ENCODE measurements at regions not wholly inside any gene's neighbourhood (a gene's known extent, or its start where the extent isn't known, plus 50 kb on each side); places are given as distances from the start of the nearest gene placed in this dataset.
A peak's percentile ranks its signal among the peaks of the same experiment; 100 is the strongest.
"Not testable (repeated sequence)": the region's sequence is repeated elsewhere in the genome, so short reads cannot be mapped to it uniquely, and the experiment has no call there.

DNA sequence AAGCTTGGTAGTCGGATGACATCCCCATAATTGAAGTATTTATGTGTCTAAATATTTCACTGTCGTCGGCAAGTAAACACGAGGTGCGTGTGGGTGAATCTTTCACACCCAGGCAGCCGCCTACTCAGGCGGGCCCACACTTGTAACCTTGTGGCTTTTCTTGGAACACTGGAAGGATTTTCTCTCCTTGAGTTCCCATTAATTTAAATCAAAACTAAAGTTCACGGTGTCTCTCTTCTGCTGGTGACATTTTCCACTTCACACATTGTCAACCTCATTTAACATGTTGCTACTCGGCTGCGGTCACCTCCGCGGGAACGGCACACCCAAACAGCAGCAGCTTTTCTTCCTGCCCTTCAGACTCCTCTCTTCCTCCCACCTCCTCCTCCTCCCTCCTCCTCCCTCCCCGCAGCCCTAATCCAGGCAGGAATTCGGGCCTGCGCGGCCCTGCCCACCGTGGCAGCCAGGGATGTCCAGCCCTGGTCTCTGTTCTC is 336.6 kb downstream of the QKI start:
- peak in 1 of 51 donors; percentile 6 for DNase-seq

DNA sequence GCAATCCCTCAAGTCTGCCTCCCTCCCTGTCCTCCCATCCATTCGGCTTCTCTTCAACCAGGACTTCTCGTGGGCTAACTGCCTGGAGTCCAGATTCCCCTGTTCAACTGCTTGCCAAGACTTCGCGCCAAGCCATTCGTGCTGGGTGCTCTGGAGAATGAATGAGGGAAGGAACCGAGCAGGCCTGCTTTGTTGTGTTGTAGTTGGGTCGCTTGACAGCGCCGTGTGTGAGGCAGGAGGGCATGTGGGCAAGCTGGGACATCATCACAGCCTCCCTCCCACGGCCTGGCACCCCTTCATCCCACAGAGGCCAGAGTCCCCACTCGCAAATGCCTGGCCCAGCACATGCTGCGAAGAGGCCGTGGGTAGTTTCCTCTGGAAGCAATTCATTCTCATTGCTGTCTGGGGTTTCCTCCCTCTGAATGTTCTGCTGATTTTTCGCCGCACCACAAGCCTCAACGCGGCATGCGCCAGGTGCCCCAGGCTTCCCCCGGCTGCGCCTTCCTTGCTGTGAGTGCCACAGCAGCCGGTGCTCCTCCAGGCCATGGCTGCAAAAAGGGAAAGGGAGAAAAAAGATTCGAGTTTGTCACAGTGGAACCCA is 336.0 kb downstream of the QKI start:
- DNase-seq: peak in 15 of 51 donors; percentile 8 to 44 (median 27)

DNA sequence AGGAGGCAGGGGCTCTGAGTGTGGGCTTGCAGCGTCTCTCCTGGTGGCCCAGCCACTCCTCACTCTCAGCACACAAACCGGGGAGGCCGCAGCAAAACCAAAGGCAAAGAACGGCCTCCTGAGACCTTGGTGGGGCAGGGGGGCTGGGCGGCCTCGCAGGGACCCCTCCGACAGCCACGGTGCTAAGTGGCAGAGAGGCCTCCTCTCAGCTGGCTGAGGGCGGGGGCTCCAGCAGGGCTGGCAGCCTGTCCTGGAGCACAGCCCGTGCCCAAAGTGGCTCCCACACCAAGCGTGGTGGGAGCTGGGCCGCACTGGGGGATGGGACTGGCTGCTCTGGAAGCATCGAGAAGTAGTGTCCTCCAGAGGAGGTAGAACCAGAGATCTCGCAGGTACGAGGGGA is 334.4 kb downstream of the QKI start:
- no peak for DNase-seq

DNA sequence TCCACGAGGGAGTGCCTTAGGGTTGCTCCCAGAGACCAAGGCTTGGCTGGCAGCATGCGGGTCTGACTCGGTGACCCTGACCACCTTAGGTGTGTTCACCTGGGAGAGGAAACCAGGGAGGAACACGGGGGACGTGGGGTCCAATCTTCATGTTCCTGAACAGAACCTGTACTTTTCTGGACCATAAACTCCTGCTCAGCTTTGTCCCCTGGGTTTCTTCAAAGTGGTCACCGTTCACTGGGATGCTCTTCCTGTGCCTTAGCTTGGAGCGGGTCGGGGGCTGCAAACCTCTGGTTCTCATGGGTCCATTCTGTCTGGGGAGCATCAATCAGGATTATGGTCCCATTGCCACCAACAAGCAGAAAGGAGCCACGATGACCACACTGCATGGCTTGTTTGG is 333.5 kb downstream of the QKI start:
- no peak for DNase-seq

DNA sequence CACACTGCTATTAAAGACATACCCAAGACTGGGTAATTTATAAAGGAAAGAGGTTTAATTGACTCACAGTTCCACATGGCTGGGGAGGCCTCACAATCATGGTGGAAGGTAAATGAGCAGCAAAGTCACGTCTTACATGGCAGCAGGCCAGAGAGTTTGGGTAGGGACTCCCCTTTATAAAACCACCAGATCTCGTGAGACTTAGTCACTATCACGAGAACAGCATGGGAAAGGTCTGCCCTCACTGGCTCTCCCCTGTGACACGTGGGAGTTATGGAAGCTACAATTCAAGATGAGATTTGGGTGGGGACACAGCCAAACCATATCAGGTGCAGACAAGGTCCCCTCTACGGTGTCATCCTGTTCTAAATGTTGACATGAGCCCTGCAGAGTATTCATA is 332.5 kb downstream of the QKI start:
- DNase-seq: not testable (repeated sequence)

DNA sequence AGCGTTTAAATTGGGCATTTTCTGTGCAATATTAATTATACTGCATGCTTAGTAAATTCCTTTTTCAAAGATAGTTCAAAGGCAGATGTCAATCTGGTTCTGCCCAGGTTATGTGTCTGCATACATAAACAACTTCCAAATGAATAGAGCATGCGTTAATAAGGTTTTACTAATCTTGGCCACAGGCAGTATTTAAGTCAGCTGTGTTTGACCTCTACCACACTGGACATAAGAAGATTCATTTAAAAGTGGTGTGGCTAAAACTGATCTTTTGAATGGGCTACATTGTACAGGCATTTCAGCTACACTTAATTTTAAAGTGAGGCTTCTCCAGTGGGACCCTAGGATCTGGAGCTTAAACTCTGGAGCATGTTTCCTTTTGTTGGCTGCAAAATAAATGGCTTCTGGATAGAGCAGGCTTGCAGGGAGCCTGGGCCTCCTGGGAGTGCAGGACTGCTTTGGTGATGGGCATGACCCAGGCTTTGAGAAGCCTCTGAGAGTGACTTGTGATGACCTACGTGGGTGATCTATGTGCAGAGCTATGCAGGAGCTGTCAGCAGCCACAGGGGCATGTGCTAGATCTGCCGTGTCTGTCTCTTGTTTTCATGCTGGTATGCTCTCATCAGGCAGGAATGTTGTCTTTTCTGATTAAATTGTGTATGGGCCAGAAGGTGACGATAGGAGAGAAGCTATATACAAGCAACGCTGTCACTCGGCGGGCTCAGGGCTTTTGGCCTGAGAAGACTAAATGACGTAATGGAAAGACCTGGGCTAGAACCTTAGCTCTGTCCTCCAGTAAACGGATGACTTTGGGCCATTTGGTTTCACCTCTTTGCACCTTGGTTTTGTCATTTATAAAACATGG is 331.2 kb downstream of the QKI start:
- no peak for DNase-seq

DNA sequence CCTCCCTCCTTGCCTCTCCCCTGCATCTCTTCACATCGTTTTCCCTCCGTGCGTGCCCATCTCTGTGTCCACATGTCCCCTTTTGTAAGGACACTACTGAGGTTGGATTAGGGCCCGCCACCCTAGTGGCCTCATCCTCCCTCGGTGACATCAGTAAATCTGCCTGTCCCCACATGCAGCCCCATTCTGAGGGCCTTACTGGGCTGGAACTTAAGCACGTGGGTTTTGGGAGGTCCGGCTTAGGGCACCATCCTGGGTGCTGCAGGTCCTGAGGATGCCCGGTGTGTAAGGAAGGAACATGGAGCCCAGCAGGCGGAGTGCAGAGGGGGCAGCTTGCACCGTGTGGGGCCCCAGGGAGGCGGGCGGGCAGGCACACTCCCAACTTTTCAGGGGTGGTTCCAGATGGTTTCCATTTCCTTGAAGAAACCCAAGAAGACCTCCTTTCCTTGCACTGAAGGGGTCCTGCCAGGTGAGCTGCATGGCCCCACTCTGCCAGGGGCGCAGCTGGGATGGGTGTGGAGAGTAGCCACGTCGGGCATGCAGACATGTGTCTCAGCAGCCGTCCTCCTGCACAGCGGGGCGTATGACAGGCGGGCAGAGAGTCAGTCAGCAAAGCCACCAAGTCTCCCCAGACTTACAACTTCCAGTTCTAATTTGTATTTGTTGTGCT is 329.9 kb downstream of the QKI start:
- DNase-seq: no peak

DNA sequence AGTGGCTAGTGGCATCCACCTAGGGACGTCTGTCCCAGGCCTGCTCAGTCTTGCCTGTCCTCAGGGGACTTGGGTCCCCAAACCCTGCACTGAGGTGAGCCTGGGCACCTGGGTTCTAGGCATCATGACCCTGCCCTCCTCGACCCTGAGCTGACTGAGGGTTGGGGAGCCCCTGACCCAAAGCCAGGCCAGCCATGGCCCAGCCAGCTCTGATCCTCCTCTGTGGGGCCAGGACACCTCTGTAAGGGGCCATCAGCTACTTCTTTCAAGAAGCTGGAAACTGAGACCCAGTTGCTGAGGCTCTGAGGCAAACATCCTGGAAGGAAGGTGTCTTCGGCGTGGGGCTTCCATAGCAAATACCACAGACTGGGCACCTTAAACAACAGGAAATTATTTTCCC is 329.3 kb downstream of the QKI start:
- DNase-seq: no peak

DNA sequence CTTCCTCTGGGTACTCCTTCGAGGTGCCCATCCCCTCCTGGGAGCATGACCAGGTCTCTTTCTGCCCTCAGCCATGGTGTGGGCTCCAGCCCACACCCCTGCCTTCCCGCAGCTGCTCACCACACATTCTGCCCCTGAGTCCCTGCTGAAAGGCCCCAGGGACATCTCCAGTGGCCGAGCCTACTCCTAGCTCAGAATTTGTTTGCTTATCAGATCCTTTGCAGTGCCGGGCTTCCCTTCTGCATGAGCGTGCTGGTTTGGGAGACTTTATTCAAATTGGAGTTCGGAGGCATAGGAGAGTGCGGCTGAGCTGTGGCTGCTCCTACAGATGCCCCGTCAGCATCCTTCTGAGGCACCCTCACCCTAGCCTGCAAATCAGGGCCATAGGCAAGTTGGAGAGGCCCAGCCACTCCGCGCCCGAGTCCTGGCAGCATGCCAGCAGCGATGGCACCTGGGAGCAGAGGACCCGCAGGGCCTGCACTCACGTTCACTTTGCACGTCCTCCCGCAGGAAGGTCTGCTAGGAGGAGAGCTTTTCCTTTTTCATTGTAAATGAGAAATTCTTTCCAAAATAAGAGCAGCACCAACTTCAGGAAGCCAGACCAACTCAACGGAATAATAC is 327.3 kb downstream of the QKI start:
- no peak for DNase-seq

DNA sequence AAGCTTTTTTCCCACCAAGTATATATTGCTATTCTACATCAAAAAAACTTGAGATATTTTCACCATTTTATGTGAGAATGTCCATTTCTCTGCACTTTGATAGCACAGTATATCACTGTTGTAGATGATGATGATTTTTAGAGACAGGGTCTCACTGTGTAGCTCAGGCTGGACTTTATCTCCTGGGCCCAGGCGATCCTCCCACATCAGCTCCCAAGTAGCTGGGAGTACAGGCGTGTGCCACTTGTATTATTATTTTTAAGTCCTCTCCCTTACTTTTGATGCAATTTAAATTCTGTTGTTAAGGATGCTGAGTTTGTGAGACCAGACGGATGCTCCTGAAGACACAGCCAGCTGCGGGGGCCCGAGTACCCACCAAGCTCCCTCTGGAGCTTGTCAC is 326.8 kb downstream of the QKI start:
- DNase-seq: no peak

DNA sequence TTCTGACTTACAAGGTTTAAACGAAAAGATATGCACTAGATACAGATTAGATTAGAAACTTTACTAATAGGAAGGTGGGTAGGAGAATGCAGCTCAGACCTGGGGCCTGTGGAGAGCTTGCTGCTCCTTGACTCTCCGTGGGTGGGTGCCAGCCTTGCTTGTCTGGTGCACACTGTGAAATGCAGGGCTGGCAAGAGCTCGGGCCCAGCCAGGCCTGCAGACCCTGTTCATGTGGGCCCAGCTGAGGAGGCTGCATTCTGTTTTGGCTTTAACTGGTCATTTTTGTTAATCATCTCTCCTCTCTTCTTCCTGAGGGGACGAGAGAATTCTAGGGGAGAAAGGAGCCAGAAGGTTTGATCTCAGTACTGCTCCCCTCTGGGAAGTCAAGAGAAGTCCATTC is 325.4 kb downstream of the QKI start:
- DNase-seq: no peak

DNA sequence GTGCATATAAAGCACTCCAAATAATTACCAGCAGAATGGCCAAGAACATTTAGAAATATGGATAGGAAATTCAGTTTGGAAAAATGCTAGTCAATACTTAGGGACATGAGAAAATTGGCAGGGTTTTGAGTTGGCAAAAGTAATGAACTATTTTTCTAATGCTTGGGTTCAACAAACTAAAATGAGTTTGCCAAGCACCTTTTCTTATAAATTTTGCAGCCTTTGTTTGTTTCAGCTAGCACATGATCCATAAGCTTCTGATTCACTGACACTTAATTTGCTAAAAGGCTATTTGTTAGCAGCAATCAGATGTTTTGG is 324.8 kb downstream of the QKI start:
- DNase-seq: no peak

DNA sequence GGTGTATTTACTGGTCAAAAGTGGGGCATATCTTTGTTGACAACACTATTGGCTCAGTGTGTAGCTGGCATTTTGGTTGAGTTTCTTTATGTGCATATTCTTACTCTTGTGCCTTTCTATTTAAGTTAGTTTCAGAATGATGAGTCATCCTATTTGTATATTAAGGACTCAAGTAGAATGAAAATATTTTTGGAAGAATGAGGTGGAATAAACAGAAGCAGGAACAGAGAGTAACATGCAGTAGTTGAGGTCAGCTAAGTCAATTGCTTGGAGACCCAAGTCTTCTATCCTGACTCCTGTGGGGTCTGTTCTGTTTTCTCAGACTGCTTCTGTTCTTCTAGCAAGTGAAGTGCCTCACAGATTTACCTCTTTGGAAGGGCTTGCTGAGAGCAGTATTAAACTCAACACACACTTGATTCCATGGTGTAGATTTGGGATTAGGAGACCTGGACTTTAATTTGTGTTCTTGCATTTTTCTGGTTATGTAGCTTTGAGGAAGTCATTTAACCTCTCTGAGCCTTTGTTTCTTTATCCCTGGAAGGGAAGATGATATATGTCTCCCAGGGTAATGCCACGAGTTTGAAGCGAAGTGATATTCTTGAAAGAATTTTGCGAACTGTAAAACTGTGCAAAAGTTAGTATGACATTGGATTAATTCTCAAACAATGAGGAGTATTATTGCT is 324.3 kb downstream of the QKI start:
- DNase-seq: no peak

DNA sequence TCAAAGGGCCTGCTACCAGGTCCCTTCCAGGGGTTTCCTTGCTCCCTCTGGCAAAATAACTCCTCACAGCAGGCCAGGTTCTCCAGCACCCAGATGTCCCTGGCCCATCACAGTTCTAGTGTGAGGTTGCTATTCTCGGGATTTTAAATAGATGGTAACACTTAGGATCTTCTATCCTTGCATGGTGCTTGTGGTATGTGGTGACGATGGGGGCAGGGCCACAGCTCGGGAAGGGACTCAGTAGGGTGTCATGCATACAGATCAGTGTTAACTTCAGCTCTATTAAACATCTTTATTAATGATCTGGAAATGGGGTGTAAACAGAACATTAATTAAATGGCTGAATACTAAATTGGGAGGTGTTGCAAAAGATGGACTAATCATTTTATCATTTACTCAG is 323.8 kb downstream of the QKI start:
- DNase-seq: no peak

DNA sequence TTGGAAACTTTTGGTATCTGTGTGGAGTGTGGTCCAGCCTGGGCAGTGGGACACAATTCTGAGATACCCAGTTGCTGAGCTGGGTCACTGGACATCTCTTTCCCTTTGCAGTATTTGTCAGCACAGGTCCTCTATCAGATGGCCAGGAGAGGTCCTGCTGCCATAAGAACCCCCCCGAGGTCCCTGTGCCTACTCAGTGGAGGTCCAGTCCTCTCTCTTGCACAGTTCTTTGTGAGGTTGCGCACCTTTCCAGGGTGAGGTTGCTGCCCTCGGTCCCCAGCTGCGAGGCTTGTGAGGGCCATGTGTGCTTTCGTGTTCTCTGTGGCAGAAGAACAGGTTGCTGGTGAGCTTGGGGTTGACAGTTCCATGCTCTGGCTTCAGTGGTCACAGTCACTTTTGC is 320.6 kb downstream of the QKI start:
- DNase-seq: no peak

DNA sequence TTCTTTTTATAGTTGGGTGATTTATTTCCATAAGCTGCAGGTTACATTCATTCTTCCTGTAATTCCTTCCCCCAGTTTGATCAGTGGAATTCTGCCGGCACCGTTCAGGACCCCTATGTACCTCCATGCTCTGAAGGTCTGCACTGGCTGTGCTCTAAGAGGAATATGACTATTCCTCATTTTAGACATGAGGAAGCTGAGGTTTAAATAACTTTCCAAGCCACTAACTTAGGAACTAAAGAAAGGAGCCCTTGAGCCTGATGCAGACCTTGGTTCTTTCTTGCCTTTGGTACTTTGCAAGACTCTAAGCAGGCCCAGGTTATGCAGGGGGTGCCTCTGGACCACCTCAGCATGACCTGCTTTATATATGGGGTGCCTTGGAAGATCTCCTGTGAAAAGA is 318.5 kb downstream of the QKI start:
- no peak for DNase-seq

DNA sequence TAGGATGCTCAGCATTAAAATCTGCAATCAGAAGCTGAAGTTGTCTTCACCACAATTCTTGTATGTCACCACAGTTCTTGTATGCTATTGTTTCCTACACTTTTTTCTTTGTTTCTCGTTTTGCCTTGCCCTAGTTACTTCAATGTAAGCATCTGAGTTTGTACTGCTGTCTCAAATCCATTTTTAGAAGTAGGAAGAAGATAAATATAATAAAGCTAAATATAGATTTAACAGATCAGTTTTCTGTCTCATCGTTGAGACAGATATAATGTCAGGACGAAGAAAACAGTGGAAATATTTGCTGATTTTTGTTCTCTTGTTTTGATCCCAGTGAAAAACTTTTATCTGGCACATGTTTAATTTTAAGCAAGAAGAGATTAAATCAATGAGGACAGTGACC is 318.0 kb downstream of the QKI start:
- DNase-seq: no peak

DNA sequence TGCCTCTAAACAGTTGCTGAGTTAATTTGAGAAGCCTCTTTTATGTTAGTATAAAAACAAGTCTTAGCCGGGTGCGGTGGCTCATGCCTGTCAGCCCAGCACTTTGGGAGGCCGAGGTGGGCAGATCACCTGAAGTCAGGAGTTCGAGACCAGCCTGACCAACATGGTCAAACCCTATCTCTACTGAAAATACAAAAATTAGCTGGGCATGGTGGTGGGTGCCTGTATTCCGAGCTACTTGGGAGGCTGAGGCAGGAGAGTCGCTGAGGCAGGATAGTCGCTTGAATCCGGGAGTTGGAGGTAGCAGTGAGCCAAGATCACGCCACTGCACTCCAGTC is 317.5 kb downstream of the QKI start:
- DNase-seq: not testable (repeated sequence)

DNA sequence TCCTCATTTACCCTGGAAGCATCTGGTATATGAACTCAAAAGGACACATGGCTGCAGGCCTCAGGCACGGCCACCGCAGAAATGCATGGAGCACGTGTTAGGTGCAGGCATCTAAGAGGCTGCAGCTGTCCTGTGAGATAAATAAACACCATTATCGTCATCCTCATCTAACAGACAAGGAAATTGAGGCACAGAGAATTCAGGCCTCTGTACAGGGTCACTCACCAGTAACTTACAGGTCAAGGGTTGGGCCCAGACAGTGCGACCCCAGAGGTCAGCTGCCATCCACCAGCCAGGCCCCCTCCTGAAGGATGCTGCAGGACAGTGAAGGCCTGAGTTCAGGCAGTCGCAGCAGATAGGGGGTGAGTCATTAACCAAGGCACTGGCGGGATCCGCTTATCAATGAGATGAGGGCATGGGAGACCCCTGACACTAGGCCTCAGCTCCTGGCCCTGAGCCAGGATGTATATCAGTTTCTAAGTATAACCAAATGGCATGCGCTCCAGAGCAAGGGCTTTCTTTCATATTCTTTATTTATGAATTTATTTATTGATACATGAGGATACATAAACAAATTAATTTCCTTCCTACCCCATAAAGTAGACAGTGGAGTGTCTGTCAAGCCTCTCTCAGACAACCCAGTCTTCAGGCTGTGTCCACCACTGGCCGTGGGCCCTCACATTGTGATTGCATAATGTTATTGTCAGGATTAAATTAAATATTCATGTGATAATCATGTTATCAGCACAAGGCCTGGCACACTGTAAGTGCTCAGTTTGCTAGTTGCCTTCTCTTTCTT is 316.9 kb downstream of the QKI start:
- DNase-seq: no peak

DNA sequence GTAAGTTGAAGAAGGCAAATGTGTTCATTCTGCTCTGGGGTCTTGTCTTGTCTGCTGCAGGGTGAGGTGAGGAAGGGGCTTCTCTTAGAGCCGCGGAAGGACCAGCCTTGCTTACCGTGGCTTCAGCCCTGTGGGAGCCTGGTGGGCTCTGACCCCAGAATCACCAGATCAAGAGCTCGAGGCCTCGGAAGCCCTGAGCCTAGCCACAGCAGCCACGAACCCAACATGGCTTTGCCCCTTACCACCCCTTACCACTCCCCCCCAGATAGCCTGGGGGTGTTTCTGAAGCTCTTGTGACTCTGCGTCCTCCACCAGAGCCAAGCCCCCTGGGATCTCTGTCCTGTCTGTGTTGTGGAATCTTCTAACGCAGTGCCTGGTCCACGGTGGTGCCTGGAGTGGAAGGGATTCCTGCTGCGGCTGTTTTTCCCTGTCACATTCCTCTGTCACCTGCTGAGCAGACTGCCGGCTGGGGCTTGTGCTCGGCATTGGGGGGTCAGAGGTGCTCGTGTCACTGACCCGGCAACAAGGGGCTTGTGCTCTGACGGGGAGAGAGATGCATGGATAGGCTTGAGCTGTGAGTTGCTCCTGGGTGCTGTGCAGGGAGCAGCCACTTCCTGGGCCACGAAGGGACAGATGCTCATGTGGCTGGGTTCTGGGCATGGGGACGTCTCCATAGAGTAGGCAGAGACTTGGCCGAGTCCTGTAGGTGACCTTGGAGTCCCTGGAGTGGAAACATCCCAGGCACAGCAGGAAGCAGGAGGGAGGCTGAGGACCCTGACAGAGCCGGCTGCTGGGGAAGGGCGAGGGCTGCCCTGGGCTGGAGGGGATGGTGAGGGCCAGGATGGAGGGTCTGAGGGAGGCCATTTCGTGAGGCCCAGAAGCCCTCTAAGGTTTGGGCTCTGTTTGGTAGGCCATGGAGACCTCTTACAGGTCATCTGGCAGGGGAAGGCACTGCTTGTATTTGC is 316.0 kb downstream of the QKI start:
- DNase-seq: no peak

All from hypothalamus (tissue), 51 donors.